Spleen (tissue), 11 donors: ENCODE measurements at regions not wholly inside any gene's neighbourhood (a gene's known extent, or its start where the extent isn't known, plus 50 kb on each side); places are given as distances from the start of the nearest gene placed in this dataset.

Source experiments
- DNase-seq: peaks from one replicate; pipeline ENCODE4 v3.0.0-alpha.2; 2020
- H3K27ac ChIP-seq, 8 donors: fragments of 200-600 bp; sonication (generic) in 7 of 8; 1 replicate in 4 of 8; 2 replicates in 4 of 8; pipeline versions ENCODE4 v1.5.0 to v1.8.0; 2016 to 2021; ENCODE audit warnings: inconsistent platforms in 4 of 8, mild to moderate bottlenecking in 4 of 8, moderate library complexity in 1 of 8
- H3K27me3 ChIP-seq, 7 donors: fragments of 200-600 bp; sonication (generic) in 6 of 7; replicated peaks in 1 of 7; 1 replicate in 4 of 7; 2 replicates in 3 of 7; pipeline versions ENCODE4 v1.5.0 to v1.8.0; 2016 to 2021; ENCODE audit warnings: inconsistent platforms in 3 of 7, mild to moderate bottlenecking in 1 of 7
- H3K36me3 ChIP-seq, 6 donors: fragments of 200-600 bp; sonication (generic) in 5 of 6; 1 replicate in 4 of 6; 2 replicates in 2 of 6; pipeline versions ENCODE4 v1.5.0 to v1.8.0; 2016 to 2021; ENCODE audit warnings: inconsistent platforms in 2 of 6
- H3K4me1 ChIP-seq, 6 donors: fragments of 200-600 bp; sonication (generic) in 5 of 6; 1 replicate in 3 of 6; 2 replicates in 3 of 6; pipeline versions ENCODE4 v1.5.0 to v1.8.0; 2016 to 2021; ENCODE audit warnings: inconsistent platforms in 3 of 6
- H3K4me3 ChIP-seq, 8 donors: fragments of 200-600 bp; sonication (generic) in 7 of 8; 1 replicate in 4 of 8; 2 replicates in 4 of 8; pipeline versions ENCODE4 v1.5.0 to v1.8.0; 2016 to 2021; ENCODE audit warnings: inconsistent platforms in 4 of 8, mild to moderate bottlenecking in 4 of 8, moderate library complexity in 2 of 8
- H3K9me3 ChIP-seq, 8 donors: fragments of 200-600 bp; sonication (generic) in 7 of 8; 1 replicate in 4 of 8; 2 replicates in 4 of 8; pipeline versions ENCODE4 v1.5.0 to v1.8.0; 2016 to 2021; ENCODE audit warnings: inconsistent platforms in 4 of 8
- CTCF ChIP-seq, 11 experiments: fragments of 200-600 bp in 7 of 11; fragments of 450-650 bp in 4 of 11; sonication (generic) in 4 of 11; IDR thresholded peaks in 8 of 11; conservative IDR thresholded peaks in 3 of 11; 1 replicate in 7 of 11; 2 replicates in 4 of 11; pipeline versions ENCODE4 v1.4.0 to v1.8.0; 2016 to 2021; ENCODE audit warnings: antibody characterized with exemption in 11 of 11, inconsistent platforms in 4 of 11, mild to moderate bottlenecking in 1 of 11
- POLR2A ChIP-seq, 3 donors: fragments of 450-650 bp; IDR thresholded peaks; one replicate each; pipeline ENCODE4 v1.5.1; 2017; ENCODE audit warnings: antibody characterized with exemption in 3 of 3, mild to moderate bottlenecking in 1 of 3
- POLR2AphosphoS5 ChIP-seq, 3 donors: sonication (generic); formaldehyde crosslinking; IDR thresholded peaks; one replicate each; pipeline ENCODE4 v1.5.1; 2017; ENCODE audit warnings: antibody characterized with exemption in 3 of 3
- WGBS, 5 donors: extraction: QIAGEN DNeasy Blood & Tissue Kit in 3 of 5; methylation state at CpG; one replicate each; pipeline versions ENCODE4 v1.1.5 to v1.1.7; 2013 to 2018; 5-methylcytosine and 5-hydroxymethylcytosine counted together
- intact Hi-C: fragments of 100-400 bp; cut with DNase I; formaldehyde crosslinking; loops from one replicate; pipeline ENCODE4 v1.15.0; 2023; ENCODE audit warnings: low total_unique reads
- donor health status: healthy with polysubstance abuse.
- donor health status: DM: no; HTN: no; CAD: no; lungs with moderate emphysema.
- donor health status: DM: no; HTN: no; CAD: no.
- donor health status: Bipolar disorder and iron deficiency.
- donor health status: healthy.
- donor health status: DM: no; HTN: no; CAD: no.
- donor health status: DM: yes; HTN: yes; CAD: no.

- peaks cover 0 to 38% (median 0%) of the 10 kb centered on the region in 8 donors for H3K9me3 ChIP-seq
- DNase-seq, result no peak
- no peaks in the 10 kb centered on the region for H3K4me1 ChIP-seq
- H3K27me3 ChIP-seq, result no peaks in the 10 kb centered on the region
- H3K27ac ChIP-seq, result no peak overlapping the region
- WGBS, 5 donors, result 15 to 48% (median 25%) methylated on average over 4 of the region's 4 CpGs; no CpG with 5 or more reads in 2 of the 5 donors
- intact Hi-C loops, result no loop called here
- TF ChIP-seq CTCF (IDR thresholded peaks at IDR 0.05 in 8 of 11, conservative IDR thresholded peaks at IDR 0.05 in 3 of 11) (no peak), POLR2AphosphoS5 (IDR thresholded peaks at IDR 0.05) (no peak), POLR2A (IDR thresholded peaks at IDR 0.05) (no peak)
- no peak overlapping the region for H3K4me3 ChIP-seq
- H3K36me3 ChIP-seq, result no peaks in the 10 kb centered on the region
Observed at GRCh38 chrY:17044723-17045122, 835.3 kb downstream of the CDY2B start.

GRCh38 chrY:17044272-17044671, 835.7 kb downstream of the CDY2B start:
- WGBS, 5 donors, result 22 to 53% (median 32%) methylated on average over 3 of the region's 3 CpGs; no CpG with 5 or more reads in 2 of the 5 donors
- Histone ChIP-seq H3K27me3 (no peaks in the 10 kb centered on the region), H3K36me3 (no peaks in the 10 kb centered on the region), H3K4me1 (no peaks in the 10 kb centered on the region), H3K27ac (no peak overlapping the region), H3K4me3 (no peak overlapping the region), H3K9me3 (peaks cover 0 to 38% (median 0%) of the 10 kb centered on the region in 8 donors)
- intact Hi-C loops, result no loop called here
- DNase-seq, result no peak
- TF ChIP-seq POLR2AphosphoS5 (IDR thresholded peaks at IDR 0.05), result no peak
- no peak for TF ChIP-seq POLR2A (IDR thresholded peaks at IDR 0.05)
- TF ChIP-seq CTCF (IDR thresholded peaks at IDR 0.05 in 8 of 11, conservative IDR thresholded peaks at IDR 0.05 in 3 of 11), result no peak

GRCh38 chrY:17038439-17038838, 841.6 kb downstream of the CDY2B start:
- H3K4me1 ChIP-seq, result no peaks in the 10 kb centered on the region
- no peaks in the 10 kb centered on the region for H3K36me3 ChIP-seq
- H3K9me3 ChIP-seq, result peaks cover 0 to 11% (median 0%) of the 10 kb centered on the region in 8 donors
- TF ChIP-seq CTCF (IDR thresholded peaks at IDR 0.05 in 8 of 11, conservative IDR thresholded peaks at IDR 0.05 in 3 of 11), result no peak
- no peak for TF ChIP-seq POLR2AphosphoS5 (IDR thresholded peaks at IDR 0.05)
- no peak for TF ChIP-seq POLR2A (IDR thresholded peaks at IDR 0.05)
- intact Hi-C loops, result no loop called here
- 87 to 91% (median 91%) methylated on average over 2 of the region's 2 CpGs; no CpG with 5 or more reads in 2 of the 5 donors for WGBS, 5 donors
- DNase-seq, result no peak
- H3K27ac ChIP-seq, result no peak overlapping the region
- no peak overlapping the region for H3K4me3 ChIP-seq
- H3K27me3 ChIP-seq, result no peaks in the 10 kb centered on the region

GRCh38 chrY:17018126-17018525, 861.9 kb downstream of the CDY2B start:
- Histone ChIP-seq H3K27me3 (no peaks in the 10 kb centered on the region), H3K36me3 (no peaks in the 10 kb centered on the region), H3K4me3 (no peak overlapping the region), H3K9me3 (no peaks in the 10 kb centered on the region), H3K4me1 (no peaks in the 10 kb centered on the region), H3K27ac (no peak overlapping the region)
- TF ChIP-seq CTCF (IDR thresholded peaks at IDR 0.05 in 8 of 11, conservative IDR thresholded peaks at IDR 0.05 in 3 of 11) (no peak), POLR2A (IDR thresholded peaks at IDR 0.05) (no peak), POLR2AphosphoS5 (IDR thresholded peaks at IDR 0.05) (no peak)
- intact Hi-C loops, result no loop called here
- WGBS, 5 donors, result 96 to 98% (median 97%) methylated on average over 3 of the region's 3 CpGs; no CpG with 5 or more reads in 2 of the 5 donors
- DNase-seq, result no peak
